A549 (cell line): ENCODE measurements at regions not wholly inside any gene's neighbourhood (a gene's known extent, or its start where the extent isn't known, plus 50 kb on each side); places are given as distances from the start of the nearest gene placed in this dataset.

Experiments used
- ATAC-seq, 2 experiments: fragments of 200-7000 bp in 1 of 2; fragments of >200 bp in 1 of 2; cut with Nextera tagmentation in 1 of 2; cut with Tn5 transposase in 1 of 2; 3 replicates each; pipeline versions ENCODE4 v1.8.0 to v1.9.1; 2018 to 2020; ENCODE audit warnings: mild to moderate bottlenecking in 1 of 2, moderate library complexity in 1 of 2
- CTCF ChIA-PET: fragments of 300-600 bp; sonication (Branson Sonifier 250); formaldehyde crosslinking; extraction: SDS; loops from one replicate; lab custom pipeline; 2021; ENCODE audit warnings: antibody characterized with exemption, inconsistent platforms; lab: Yijun Ruan, JAX
- POLR2A ChIA-PET: fragments of 350-600 bp; formaldehyde crosslinking; extraction: SDS; loops from one replicate; lab custom pipeline; 2021; ENCODE audit warnings: antibody characterized with exemption, inconsistent platforms; lab: Yijun Ruan, JAX
- DNase-seq, 2 experiments: peaks; one replicate each; pipeline versions ENCODE4 v3.0.0 to v3.0.0-alpha.2; 2011 to 2016; ENCODE audit warnings: low read depth in 1 of 2, low spot score in 1 of 2
- FAIRE-seq: peaks from 2 replicates; lab custom pipeline; 2011; peaks lifted over from hg19 to GRCh38; lab: Jason Lieb, UNC
- H3K27ac ChIP-seq, 2 experiments: fragments of >200 bp; sonication (Bioruptor Twin); formaldehyde crosslinking; 3 replicates each; pipeline ENCODE4 v1.5.1; 2016 to 2017
- H3K4me1 ChIP-seq: fragments of >200 bp; sonication (Bioruptor Twin); formaldehyde crosslinking; 3 replicates; pipeline ENCODE4 v1.6.1; 2016
- H3K4me2 ChIP-seq: fragments of >200 bp; sonication (Bioruptor Twin); formaldehyde crosslinking; 3 replicates; pipeline ENCODE4 v1.6.1; 2016
- H3K4me3 ChIP-seq: fragments of >200 bp; sonication (Bioruptor Twin); formaldehyde crosslinking; 3 replicates; pipeline ENCODE4 v1.5.1; 2016
- H3K9me3 ChIP-seq: fragments of >200 bp; sonication (Bioruptor Twin); formaldehyde crosslinking; 3 replicates; pipeline ENCODE4 v1.6.1; 2016
- BHLHE40 ChIP-seq: IDR thresholded peaks from 2 replicates; pipeline ENCODE4 v1.6.1; 2012; ENCODE audit warnings: low read depth, low read length, inconsistent platforms
- CBX2 ChIP-seq: fragments of 200-600 bp; sonication (generic); IDR thresholded peaks from 2 replicates; pipeline ENCODE4 v1.6.1; 2016; ENCODE audit warnings: low read depth, mild to moderate bottlenecking, borderline replicate concordance
- CBX8 ChIP-seq: fragments of 200-600 bp; sonication (generic); IDR thresholded peaks from 2 replicates; pipeline ENCODE4 v1.6.1; 2016
- CEBPB ChIP-seq, 2 experiments: fragments of >200 bp in 1 of 2; sonication (Bioruptor Twin) in 1 of 2; formaldehyde crosslinking in 1 of 2; IDR thresholded peaks; 2 replicates each; pipeline ENCODE4 v1.6.1; 2012 to 2016
- CHD2 ChIP-seq: fragments of 150-350 bp; IDR thresholded peaks from 2 replicates; pipeline ENCODE4 v1.6.1; 2014; ENCODE audit warnings: low read length; ENCODE audit not compliant: partially characterized antibody
- EHF ChIP-seq: fragments of 250-450 bp; sonication (Bioruptor Pico); IDR thresholded peaks from 2 replicates; pipeline ENCODE4 v1.5.0; 2020; ENCODE audit warnings: mild to moderate bottlenecking
- EHMT2 ChIP-seq: fragments of 200-600 bp; sonication (generic); IDR thresholded peaks from 2 replicates; pipeline ENCODE4 v1.6.1; 2016; ENCODE audit warnings: antibody characterized with exemption, low read depth, mild to moderate bottlenecking, moderate library complexity
- EP300 ChIP-seq, 2 experiments: fragments of >200 bp; sonication (Bioruptor Twin); formaldehyde crosslinking; IDR thresholded peaks; 2 replicates in 1 of 2; 3 replicates in 1 of 2; pipeline ENCODE4 v1.6.1; 2016 to 2017
- FOSL2 ChIP-seq, 2 experiments: fragments of 450-650 bp in 1 of 2; fragments of >200 bp in 1 of 2; sonication (Bioruptor Twin) in 1 of 2; formaldehyde crosslinking; IDR thresholded peaks; 2 replicates each; pipeline versions ENCODE4 v1.5.0 to v1.6.1; 2016 to 2020; ENCODE audit warnings: mild to moderate bottlenecking in 1 of 2, moderate library complexity in 1 of 2
- FOXS1 ChIP-seq: fragments of 250-450 bp; sonication (Bioruptor Pico); IDR thresholded peaks from 2 replicates; pipeline ENCODE4 v1.5.0; 2020; ENCODE audit warnings: mild to moderate bottlenecking, moderate library complexity
- HDAC2 ChIP-seq: fragments of 200-600 bp; sonication (generic); IDR thresholded peaks from 2 replicates; pipeline ENCODE4 v1.6.1; 2016
- HEYL ChIP-seq: fragments of 250-450 bp; sonication (Bioruptor Pico); IDR thresholded peaks from 2 replicates; pipeline ENCODE4 v1.8.0; 2021; ENCODE audit warnings: mild to moderate bottlenecking, moderate library complexity
- JUN ChIP-seq, 2 experiments: fragments of >200 bp; sonication (Bioruptor Twin); formaldehyde crosslinking; IDR thresholded peaks; 2 replicates in 1 of 2; 3 replicates in 1 of 2; pipeline ENCODE4 v1.6.1; 2016 to 2017
- JUNB ChIP-seq: fragments of >200 bp; sonication (Bioruptor Twin); formaldehyde crosslinking; IDR thresholded peaks from 2 replicates; pipeline ENCODE4 v1.6.1; 2016
- KDM5A ChIP-seq: fragments of 200-600 bp; sonication (generic); IDR thresholded peaks from 2 replicates; pipeline ENCODE4 v1.6.1; 2016; ENCODE audit warnings: antibody characterized with exemption, mild to moderate bottlenecking
- POLR2A ChIP-seq: IDR thresholded peaks from 2 replicates; pipeline ENCODE4 v1.6.1; 2012; ENCODE audit warnings: mild to moderate bottlenecking, low read length
- POLR2AphosphoS2 ChIP-seq: conservative IDR thresholded peaks from 2 replicates; pipeline ENCODE4 v1.6.1; 2012; ENCODE audit warnings: low read length, improper control_type of control experiment, inconsistent platforms
- RAD21 ChIP-seq, 2 experiments: fragments of >200 bp in 1 of 2; sonication (Bioruptor Twin) in 1 of 2; formaldehyde crosslinking in 1 of 2; IDR thresholded peaks in 1 of 2; conservative IDR thresholded peaks in 1 of 2; 2 replicates in 1 of 2; 3 replicates in 1 of 2; pipeline ENCODE4 v1.6.1; 2012 to 2018; ENCODE audit warnings: inconsistent platforms in 1 of 2
- RARB ChIP-seq: fragments of 250-450 bp; sonication (Bioruptor Pico); IDR thresholded peaks from 2 replicates; pipeline ENCODE4 v1.8.0; 2021; ENCODE audit warnings: mild to moderate bottlenecking, moderate library complexity
- RCOR1 ChIP-seq: fragments of 150-350 bp; IDR thresholded peaks from 2 replicates; pipeline ENCODE4 v1.6.1; 2014; ENCODE audit warnings: antibody characterized with exemption, low read length, low read depth
- RFX5 ChIP-seq: fragments of 450-650 bp; IDR thresholded peaks from 2 replicates; pipeline ENCODE4 v1.7.1; 2014; ENCODE audit warnings: antibody characterized with exemption, mild to moderate bottlenecking, moderate library complexity
- RNF2 ChIP-seq: fragments of 200-600 bp; sonication (generic); IDR thresholded peaks from 2 replicates; pipeline ENCODE4 v1.6.1; 2016; ENCODE audit warnings: low read depth, mild to moderate bottlenecking, antibody characterized with exemption, moderate library complexity, borderline replicate concordance
- SREBF2 ChIP-seq: fragments of 450-650 bp; IDR thresholded peaks from 2 replicates; pipeline ENCODE4 v1.6.1; 2014; ENCODE audit warnings: mild to moderate bottlenecking, moderate library complexity
- ZC3H11A ChIP-seq: fragments of 450-650 bp; IDR thresholded peaks from 2 replicates; pipeline ENCODE4 v1.6.1; 2014; ENCODE audit warnings: antibody characterized with exemption, mild to moderate bottlenecking
- ZFP36 ChIP-seq: fragments of 450-650 bp; IDR thresholded peaks from 2 replicates; pipeline ENCODE4 v1.6.1; 2014; ENCODE audit warnings: borderline replicate concordance; ENCODE audit not compliant: partially characterized antibody
- ZSCAN20 ChIP-seq: fragments of 250-450 bp; sonication (Bioruptor Pico); IDR thresholded peaks from 2 replicates; pipeline ENCODE4 v1.8.0; 2022; ENCODE audit warnings: mild to moderate bottlenecking, moderate library complexity
- WGBS: methylation state at CpG from one replicate; pipeline ENCODE4 v1.1.6; 2017; ENCODE audit errors: missing lambda C conversion rate; 5-methylcytosine and 5-hydroxymethylcytosine counted together
- TF ChIP-seq, protein P1 (sequence below): IDR thresholded peaks from 2 replicates; pipeline ENCODE4 v1.6.1; 2012
- TF ChIP-seq, protein P2 (sequence below): IDR thresholded peaks from 2 replicates; pipeline ENCODE4 v1.6.1; 2012; ENCODE audit warnings: low read depth, borderline replicate concordance
- TF ChIP-seq, protein P3 (sequence below): fragments of >200 bp; sonication (Bioruptor Twin); formaldehyde crosslinking; IDR thresholded peaks from 3 replicates; pipeline ENCODE4 v1.6.1; 2016
- TF ChIP-seq, protein P4 (sequence below): fragments of 450-650 bp; IDR thresholded peaks from 2 replicates; pipeline ENCODE4 v1.6.1; 2014; ENCODE audit warnings: antibody characterized with exemption
- TF ChIP-seq, protein P5 (sequence below): fragments of 200-600 bp; sonication (generic); IDR thresholded peaks from 2 replicates; pipeline ENCODE4 v1.6.1; 2016; ENCODE audit warnings: antibody characterized with exemption, mild to moderate bottlenecking, moderate library complexity

DNA sequence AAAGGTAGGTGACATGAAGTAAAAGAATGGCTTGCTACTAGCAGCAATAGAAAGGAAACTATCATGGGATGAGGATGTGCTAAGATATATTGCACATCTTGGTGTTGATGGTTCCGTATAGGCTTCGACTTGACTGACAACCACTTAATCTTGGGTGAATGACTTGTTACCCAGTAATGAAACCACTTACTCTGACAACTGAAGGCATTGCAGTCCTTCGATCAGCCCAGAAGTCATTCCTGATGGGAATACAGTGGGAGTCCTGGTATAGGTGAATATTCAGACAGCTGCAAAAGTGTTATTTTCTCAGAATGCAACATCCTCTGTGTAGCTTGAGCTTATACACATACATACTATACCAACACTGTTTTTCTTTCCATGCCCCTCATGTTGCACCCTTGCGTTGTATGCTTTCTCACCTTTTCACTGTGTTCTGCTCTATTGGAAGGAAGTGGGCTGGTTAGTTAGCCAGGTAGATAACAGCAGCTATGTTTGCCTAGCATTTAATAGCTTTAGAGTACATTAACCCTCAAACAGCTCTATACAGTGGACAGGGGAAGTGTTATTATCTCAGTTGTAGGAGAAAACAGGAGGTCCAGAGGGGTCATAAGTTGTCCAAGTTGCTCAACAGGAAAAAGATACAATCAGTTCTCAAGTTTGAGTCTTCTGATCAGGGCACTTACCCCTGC lies 376.5 kb downstream of the MFSD1 start:
- no peak for ATAC-seq
- peaks cover 7% of the 10 kb centered on the region; the same call in 1 of the 3 replicates for H3K4me1 ChIP-seq
- H3K4me2 ChIP-seq: no peak overlapping the region
- ChIA-PET CTCF (no interaction called here), POLR2A (no interaction called here)
- H3K4me3 ChIP-seq: no peak overlapping the region
- H3K9me3 ChIP-seq: no peaks in the 10 kb centered on the region
- no peak for FAIRE-seq
- WGBS: 80% methylated on average over 4 of the region's 4 CpGs
- no peak for DNase-seq
- TF ChIP-seq CEBPB (IDR thresholded peaks at IDR 0.05): no peak
- TF ChIP-seq RCOR1: no peak
- TF ChIP-seq RNF2: no peak
- TF ChIP-seq, protein P1, sequence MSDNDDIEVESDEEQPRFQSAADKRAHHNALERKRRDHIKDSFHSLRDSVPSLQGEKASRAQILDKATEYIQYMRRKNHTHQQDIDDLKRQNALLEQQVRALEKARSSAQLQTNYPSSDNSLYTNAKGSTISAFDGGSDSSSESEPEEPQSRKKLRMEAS: no peak
- TF ChIP-seq EP300 (IDR thresholded peaks at IDR 0.05): no peak
- no peak for TF ChIP-seq RFX5
- no peak for TF ChIP-seq KDM5A
- TF ChIP-seq JUN (IDR thresholded peaks at IDR 0.05): no peak
- TF ChIP-seq, protein P2, sequence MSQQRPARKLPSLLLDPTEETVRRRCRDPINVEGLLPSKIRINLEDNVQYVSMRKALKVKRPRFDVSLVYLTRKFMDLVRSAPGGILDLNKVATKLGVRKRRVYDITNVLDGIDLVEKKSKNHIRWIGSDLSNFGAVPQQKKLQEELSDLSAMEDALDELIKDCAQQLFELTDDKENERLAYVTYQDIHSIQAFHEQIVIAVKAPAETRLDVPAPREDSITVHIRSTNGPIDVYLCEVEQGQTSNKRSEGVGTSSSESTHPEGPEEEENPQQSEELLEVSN: no peak
- TF ChIP-seq RARB (CRISPR knock-in tag): no peak
- TF ChIP-seq, protein P3, sequence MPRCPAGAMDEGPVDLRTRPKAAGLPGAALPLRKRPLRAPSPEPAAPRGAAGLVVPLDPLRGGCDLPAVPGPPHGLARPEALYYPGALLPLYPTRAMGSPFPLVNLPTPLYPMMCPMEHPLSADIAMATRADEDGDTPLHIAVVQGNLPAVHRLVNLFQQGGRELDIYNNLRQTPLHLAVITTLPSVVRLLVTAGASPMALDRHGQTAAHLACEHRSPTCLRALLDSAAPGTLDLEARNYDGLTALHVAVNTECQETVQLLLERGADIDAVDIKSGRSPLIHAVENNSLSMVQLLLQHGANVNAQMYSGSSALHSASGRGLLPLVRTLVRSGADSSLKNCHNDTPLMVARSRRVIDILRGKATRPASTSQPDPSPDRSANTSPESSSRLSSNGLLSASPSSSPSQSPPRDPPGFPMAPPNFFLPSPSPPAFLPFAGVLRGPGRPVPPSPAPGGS: no peak
- no peak for TF ChIP-seq HEYL (CRISPR knock-in tag)
- TF ChIP-seq FOXS1 (CRISPR knock-in tag): no peak
- no peak for TF ChIP-seq CBX8
- TF ChIP-seq FOSL2 (IDR thresholded peaks at IDR 0.05): no peak
- TF ChIP-seq FOSL2 (CRISPR knock-in tag; IDR thresholded peaks at IDR 0.05): no peak
- no peak for TF ChIP-seq EHF
- TF ChIP-seq ZSCAN20 (CRISPR knock-in tag): no peak
- no peak for TF ChIP-seq ZFP36
- TF ChIP-seq, all 56 proteins: peak for 0
- H3K27ac ChIP-seq: no peak overlapping the region

DNA sequence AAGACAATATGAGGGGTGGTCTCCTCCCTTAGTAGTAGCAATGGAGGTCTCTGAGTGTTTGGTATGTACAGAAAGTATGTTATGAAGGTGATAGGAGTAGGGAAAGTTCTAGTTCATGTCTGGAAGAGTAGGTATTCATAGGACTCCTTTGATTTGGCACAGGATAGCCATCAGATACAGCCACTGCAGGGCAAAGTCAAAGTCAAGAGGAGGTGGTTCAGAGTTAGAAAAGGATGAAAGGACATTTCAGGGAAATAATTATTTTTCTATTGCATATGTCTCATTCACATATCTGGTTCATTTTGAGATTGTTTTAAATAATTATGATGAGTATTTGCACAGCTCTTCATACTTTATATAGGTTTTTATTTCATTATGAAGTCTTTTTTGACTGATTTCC lies 381.1 kb downstream of the MFSD1 start:
- H3K27ac ChIP-seq: no peak overlapping the region
- no peak for ATAC-seq
- no peak for DNase-seq
- no peak overlapping the region for H3K4me2 ChIP-seq
- H3K9me3 ChIP-seq: no peaks in the 10 kb centered on the region
- ChIA-PET CTCF (no interaction called here), POLR2A (no interaction called here)
- no peaks in the 10 kb centered on the region for H3K4me1 ChIP-seq
- no peak for FAIRE-seq
- TF ChIP-seq CBX2 (no peak), FOSL2 (IDR thresholded peaks at IDR 0.05) (no peak), FOSL2 (CRISPR knock-in tag; IDR thresholded peaks at IDR 0.05) (no peak), POLR2AphosphoS2 (no peak), CEBPB (IDR thresholded peaks at IDR 0.05) (no peak), HDAC2 (no peak), JUNB (no peak), POLR2A (no peak), CBX8 (no peak), CHD2 (no peak), EHMT2 (no peak), ZC3H11A (no peak), BHLHE40 (no peak), RAD21 (conservative IDR thresholded peaks at IDR 0.05 in 1 of 2, IDR thresholded peaks at IDR 0.05 in 1 of 2) (no peak), JUN (IDR thresholded peaks at IDR 0.05) (no peak), EP300 (IDR thresholded peaks at IDR 0.05) (no peak), SREBF2 (no peak), RNF2 (no peak)
- TF ChIP-seq, protein P3: no peak
- TF ChIP-seq, protein P4, sequence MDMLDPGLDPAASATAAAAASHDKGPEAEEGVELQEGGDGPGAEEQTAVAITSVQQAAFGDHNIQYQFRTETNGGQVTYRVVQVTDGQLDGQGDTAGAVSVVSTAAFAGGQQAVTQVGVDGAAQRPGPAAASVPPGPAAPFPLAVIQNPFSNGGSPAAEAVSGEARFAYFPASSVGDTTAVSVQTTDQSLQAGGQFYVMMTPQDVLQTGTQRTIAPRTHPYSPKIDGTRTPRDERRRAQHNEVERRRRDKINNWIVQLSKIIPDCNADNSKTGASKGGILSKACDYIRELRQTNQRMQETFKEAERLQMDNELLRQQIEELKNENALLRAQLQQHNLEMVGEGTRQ: no peak
- TF ChIP-seq, protein P5, sequence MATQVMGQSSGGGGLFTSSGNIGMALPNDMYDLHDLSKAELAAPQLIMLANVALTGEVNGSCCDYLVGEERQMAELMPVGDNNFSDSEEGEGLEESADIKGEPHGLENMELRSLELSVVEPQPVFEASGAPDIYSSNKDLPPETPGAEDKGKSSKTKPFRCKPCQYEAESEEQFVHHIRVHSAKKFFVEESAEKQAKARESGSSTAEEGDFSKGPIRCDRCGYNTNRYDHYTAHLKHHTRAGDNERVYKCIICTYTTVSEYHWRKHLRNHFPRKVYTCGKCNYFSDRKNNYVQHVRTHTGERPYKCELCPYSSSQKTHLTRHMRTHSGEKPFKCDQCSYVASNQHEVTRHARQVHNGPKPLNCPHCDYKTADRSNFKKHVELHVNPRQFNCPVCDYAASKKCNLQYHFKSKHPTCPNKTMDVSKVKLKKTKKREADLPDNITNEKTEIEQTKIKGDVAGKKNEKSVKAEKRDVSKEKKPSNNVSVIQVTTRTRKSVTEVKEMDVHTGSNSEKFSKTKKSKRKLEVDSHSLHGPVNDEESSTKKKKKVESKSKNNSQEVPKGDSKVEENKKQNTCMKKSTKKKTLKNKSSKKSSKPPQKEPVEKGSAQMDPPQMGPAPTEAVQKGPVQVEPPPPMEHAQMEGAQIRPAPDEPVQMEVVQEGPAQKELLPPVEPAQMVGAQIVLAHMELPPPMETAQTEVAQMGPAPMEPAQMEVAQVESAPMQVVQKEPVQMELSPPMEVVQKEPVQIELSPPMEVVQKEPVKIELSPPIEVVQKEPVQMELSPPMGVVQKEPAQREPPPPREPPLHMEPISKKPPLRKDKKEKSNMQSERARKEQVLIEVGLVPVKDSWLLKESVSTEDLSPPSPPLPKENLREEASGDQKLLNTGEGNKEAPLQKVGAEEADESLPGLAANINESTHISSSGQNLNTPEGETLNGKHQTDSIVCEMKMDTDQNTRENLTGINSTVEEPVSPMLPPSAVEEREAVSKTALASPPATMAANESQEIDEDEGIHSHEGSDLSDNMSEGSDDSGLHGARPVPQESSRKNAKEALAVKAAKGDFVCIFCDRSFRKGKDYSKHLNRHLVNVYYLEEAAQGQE: no peak
- no peak overlapping the region for H3K4me3 ChIP-seq
